ENCODE measurements at regions not wholly inside any gene's neighbourhood (a gene's known extent, or its start where the extent isn't known, plus 50 kb on each side); places are given as distances from the start of the nearest gene placed in this dataset.

- no peaks in the 10 kb centered on the region for H3K9me2 ChIP-seq (replicated peaks; ENCODE audit: low read depth, low read length)
- no peaks in the 10 kb centered on the region for H3K9me3 ChIP-seq (ENCODE audit: insufficient read depth, low read depth, low read length)
- H3K4me3 ChIP-seq (ENCODE audit: low read length, poor library complexity, severe bottlenecking), result no peak overlapping the region
- H3K79me2 ChIP-seq (ENCODE audit: insufficient read depth, low read length), result no peaks in the 10 kb centered on the region
- no peak for TF ChIP-seq EZH2phosphoT487 (IDR thresholded peaks at IDR 0.05; ENCODE audit: borderline replicate concordance)
- TF ChIP-seq CTCF (conservative IDR thresholded peaks at IDR 0.05; ENCODE audit: low read length), result no peak
- H2AFZ ChIP-seq (ENCODE audit: low read length), result no peak overlapping the region
- H3K4me1 ChIP-seq (ENCODE audit: insufficient read depth, low read length, poor library complexity, severe bottlenecking), result no peaks in the 10 kb centered on the region
- H3F3A ChIP-seq (ENCODE audit: low read depth), result no peaks in the 10 kb centered on the region; the same call in 1 of the 2 replicates
- no peaks in the 10 kb centered on the region for H4K20me1 ChIP-seq (ENCODE audit: insufficient read depth, low read length, poor library complexity, severe bottlenecking)
- H3K36me3 ChIP-seq (ENCODE audit: insufficient read depth, low read length), result no peaks in the 10 kb centered on the region
- no peak overlapping the region for H3K4me2 ChIP-seq (ENCODE audit: low read depth, low read length, poor library complexity, severe bottlenecking)
- H3K9ac ChIP-seq (ENCODE audit: low read depth, low read length, poor library complexity, severe bottlenecking), result no peak overlapping the region
- H3K27me3 ChIP-seq (ENCODE audit: insufficient read depth, low read length, poor library complexity, severe bottlenecking), result no peaks in the 10 kb centered on the region
These were observed 185.1 kb upstream of the PRPS1L1 start for GRCh38 chr7:18212758-18213157.

GRCh38 chr7:18213652-18214051 lies 186.0 kb upstream of the PRPS1L1 start:
- Histone ChIP-seq H3K27me3 (ENCODE audit: insufficient read depth, low read length, poor library complexity, severe bottlenecking) (no peaks in the 10 kb centered on the region), H3K4me2 (ENCODE audit: low read depth, low read length, poor library complexity, severe bottlenecking) (no peak overlapping the region), H3K4me3 (ENCODE audit: low read length, poor library complexity, severe bottlenecking) (no peak overlapping the region), H3K9ac (ENCODE audit: low read depth, low read length, poor library complexity, severe bottlenecking) (no peak overlapping the region), H3K9me2 (replicated peaks; ENCODE audit: low read depth, low read length) (no peaks in the 10 kb centered on the region), H2AFZ (ENCODE audit: low read length) (no peak overlapping the region), H4K20me1 (ENCODE audit: insufficient read depth, low read length, poor library complexity, severe bottlenecking) (no peaks in the 10 kb centered on the region), H3F3A (ENCODE audit: low read depth) (no peaks in the 10 kb centered on the region; the same call in 1 of the 2 replicates), H3K36me3 (ENCODE audit: insufficient read depth, low read length) (no peaks in the 10 kb centered on the region), H3K79me2 (ENCODE audit: insufficient read depth, low read length) (no peaks in the 10 kb centered on the region), H3K9me3 (ENCODE audit: insufficient read depth, low read depth, low read length) (no peaks in the 10 kb centered on the region), H3K4me1 (ENCODE audit: insufficient read depth, low read length, poor library complexity, severe bottlenecking) (no peaks in the 10 kb centered on the region)
- TF ChIP-seq CTCF (conservative IDR thresholded peaks at IDR 0.05; ENCODE audit: low read length) (no peak), EZH2phosphoT487 (IDR thresholded peaks at IDR 0.05; ENCODE audit: borderline replicate concordance) (no peak)

GRCh38 chr7:18216270-18216669 lies 188.6 kb upstream of the PRPS1L1 start:
- peaks cover 15% of the 10 kb centered on the region for H3K4me1 ChIP-seq (ENCODE audit: insufficient read depth, low read length, poor library complexity, severe bottlenecking)
- no peak overlapping the region for H3K4me3 ChIP-seq (ENCODE audit: low read length, poor library complexity, severe bottlenecking)
- H3K27me3 ChIP-seq (ENCODE audit: insufficient read depth, low read length, poor library complexity, severe bottlenecking), result no peaks in the 10 kb centered on the region
- H3K9me3 ChIP-seq (ENCODE audit: insufficient read depth, low read depth, low read length), result no peaks in the 10 kb centered on the region
- no peaks in the 10 kb centered on the region for H3K36me3 ChIP-seq (ENCODE audit: insufficient read depth, low read length)
- H3K79me2 ChIP-seq (ENCODE audit: insufficient read depth, low read length), result no peaks in the 10 kb centered on the region
- H2AFZ ChIP-seq (ENCODE audit: low read length), result no peak overlapping the region
- no peaks in the 10 kb centered on the region; the same call in none of the 2 replicates for H3F3A ChIP-seq (ENCODE audit: low read depth)
- H3K9me2 ChIP-seq (replicated peaks; ENCODE audit: low read depth, low read length), result no peaks in the 10 kb centered on the region
- no peak overlapping the region for H3K4me2 ChIP-seq (ENCODE audit: low read depth, low read length, poor library complexity, severe bottlenecking)
- no peak overlapping the region for H3K9ac ChIP-seq (ENCODE audit: low read depth, low read length, poor library complexity, severe bottlenecking)
- TF ChIP-seq EZH2phosphoT487 (IDR thresholded peaks at IDR 0.05; ENCODE audit: borderline replicate concordance) (no peak), CTCF (conservative IDR thresholded peaks at IDR 0.05; ENCODE audit: low read length) (no peak)
- no peaks in the 10 kb centered on the region for H4K20me1 ChIP-seq (ENCODE audit: insufficient read depth, low read length, poor library complexity, severe bottlenecking)
